GM21526 (cell line): ENCODE measurements at regions not wholly inside any gene's neighbourhood (a gene's known extent, or its start where the extent isn't known, plus 50 kb on each side); places are given as distances from the start of the nearest gene placed in this dataset.

Experiments used
- ATAC-seq: cut with Tn5 transposase; IDR thresholded peaks from one replicate; pipeline ENCODE4 v1.9.1; 2021; ENCODE audit warnings: moderate library complexity; ENCODE audit not compliant: unreplicated experiment, low FRiP score

GRCh38 chr11:120019191-120019590 lies 118.7 kb downstream of the TRIM29 start:
- no peak for ATAC-seq

- ATAC-seq: no peak
Observed at GRCh38 chr11:120017582-120018150, 120.2 kb downstream of the TRIM29 start.

GRCh38 chr11:120013325-120014250 lies 124.3 kb downstream of the TRIM29 start:
- no peak for ATAC-seq

GRCh38 chr11:120012245-120012644 lies 125.7 kb downstream of the TRIM29 start:
- no peak for ATAC-seq

DNA sequence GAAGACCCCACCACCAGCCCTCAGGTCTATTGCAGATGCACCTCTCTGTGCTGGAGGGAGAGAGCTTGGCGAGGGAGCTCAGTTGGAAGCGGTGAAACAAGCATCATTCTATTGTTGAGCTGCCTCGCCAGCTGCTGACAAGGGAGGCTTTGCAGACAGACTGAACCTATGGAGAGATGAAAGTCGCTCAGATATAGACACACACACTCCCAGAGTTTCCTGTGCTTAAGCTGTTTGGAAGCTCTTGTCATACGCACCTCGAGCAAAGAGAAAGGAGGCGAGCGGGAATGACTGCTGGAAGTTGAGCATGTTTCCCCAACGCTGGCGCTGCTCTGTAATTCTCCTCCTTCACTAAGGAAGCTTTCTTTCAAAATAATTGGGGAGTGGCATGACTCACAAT lies 126.1 kb downstream of the TRIM29 start:
- no peak for ATAC-seq

- ATAC-seq: no peak
Observed at GRCh38 chr11:120010775-120011174, 127.1 kb downstream of the TRIM29 start.

GRCh38 chr11:120009938-120010337 lies 128.0 kb downstream of the TRIM29 start:
- ATAC-seq: no peak

GRCh38 chr11:120007144-120007543 lies 130.8 kb downstream of the TRIM29 start:
- ATAC-seq: no peak

DNA sequence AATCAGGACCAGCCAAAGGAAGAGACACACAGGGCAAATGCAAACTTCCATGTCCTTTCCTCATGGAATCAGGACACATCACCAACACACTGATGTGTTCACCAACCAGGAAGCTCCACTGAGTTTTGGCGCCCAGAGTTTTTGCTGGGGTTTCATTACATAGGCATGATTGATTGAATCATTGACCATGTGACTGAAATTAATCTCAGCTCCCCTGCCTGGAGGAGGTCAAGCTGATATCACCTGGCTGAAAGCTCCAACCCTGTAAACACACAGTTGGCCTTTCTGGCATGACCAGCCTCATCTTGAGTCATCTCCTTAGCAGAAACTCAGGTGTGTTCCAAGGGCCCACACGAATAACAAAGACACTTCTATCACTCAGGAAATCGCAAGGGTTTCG lies 133.2 kb downstream of the TRIM29 start:
- no peak for ATAC-seq

- no peak for ATAC-seq
Observed at GRCh38 chr11:120001178-120002090, 136.5 kb downstream of the TRIM29 start.

DNA sequence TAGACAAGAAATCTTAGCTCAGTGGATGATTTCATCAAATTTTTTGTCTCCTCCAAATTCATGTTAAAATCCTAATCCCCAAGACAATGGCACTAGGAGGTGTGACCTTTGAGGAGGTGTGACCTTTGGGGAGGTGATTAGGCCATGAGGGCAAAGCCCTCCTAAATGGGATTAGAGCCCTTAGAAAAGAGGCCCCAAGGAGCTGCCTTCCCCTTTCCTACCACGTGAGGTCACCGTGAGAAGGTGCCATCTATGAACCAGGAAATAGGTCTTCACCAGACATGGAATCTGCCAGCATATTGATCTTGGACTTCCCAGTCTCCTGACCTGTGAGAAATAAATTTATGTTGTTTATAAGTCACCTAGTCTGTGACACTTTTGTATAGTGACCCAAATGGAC lies 138.7 kb downstream of the TRIM29 start:
- no peak for ATAC-seq

GRCh38 chr11:119996556-119996955 lies 141.4 kb downstream of the TRIM29 start:
- ATAC-seq: no peak

- no peak for ATAC-seq
Observed at GRCh38 chr11:119995730-119996491, 142.0 kb downstream of the TRIM29 start.

GRCh38 chr11:119993722-119994121 lies 144.2 kb downstream of the TRIM29 start:
- ATAC-seq: no peak

DNA sequence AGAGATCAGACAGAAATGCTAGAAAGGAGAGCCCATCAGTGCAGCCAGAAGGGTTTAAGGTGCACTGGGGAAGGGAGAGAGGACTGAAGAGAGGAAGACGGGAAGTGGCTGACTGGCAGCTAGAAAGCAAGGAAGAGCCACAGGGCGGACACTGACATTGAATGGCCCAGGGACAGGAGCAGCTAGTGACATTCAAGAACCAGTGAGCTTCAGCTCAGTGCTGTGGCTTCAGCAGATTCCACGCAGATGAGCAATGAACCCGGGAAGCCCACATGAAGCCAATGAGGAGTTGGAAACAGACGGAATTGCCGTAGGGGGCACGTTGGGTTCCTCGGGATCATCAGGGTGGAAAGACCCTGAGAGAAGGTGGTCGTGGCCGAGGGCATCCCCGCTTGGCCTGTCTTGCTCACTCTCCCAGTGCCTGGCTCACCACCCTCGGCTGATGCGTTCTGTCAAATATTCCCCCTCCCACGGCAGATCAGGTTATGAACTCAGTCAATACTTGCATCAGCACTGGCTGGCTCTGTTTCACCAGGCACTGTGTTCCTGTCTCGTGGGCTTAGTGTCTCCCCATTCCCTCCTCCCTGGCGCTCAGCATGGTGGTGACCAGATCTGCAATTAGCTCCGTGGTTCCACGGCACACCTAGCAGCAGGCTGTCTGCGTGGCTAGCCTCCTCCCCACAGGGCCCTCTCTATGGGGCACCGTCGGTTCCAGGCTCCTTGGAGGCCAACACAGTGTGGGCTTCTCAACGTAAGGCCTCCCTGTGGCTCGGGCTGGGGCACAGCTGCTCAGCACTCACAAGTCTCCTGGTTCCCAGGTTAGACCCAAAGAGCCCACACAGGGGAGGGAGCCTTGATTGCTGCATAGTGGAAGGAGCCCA lies 145.5 kb downstream of the TRIM29 start:
- ATAC-seq: no peak

- ATAC-seq: no peak
Observed at GRCh38 chr11:119991669-119992068, 146.2 kb downstream of the TRIM29 start.

GRCh38 chr11:119991022-119991404 lies 146.9 kb downstream of the TRIM29 start:
- no peak for ATAC-seq

GRCh38 chr11:119990309-119991021 lies 147.4 kb downstream of the TRIM29 start:
- no peak for ATAC-seq
